Fibroblast of pulmonary artery (primary cell): ENCODE measurements at regions not wholly inside any gene's neighbourhood (a gene's known extent, or its start where the extent isn't known, plus 50 kb on each side); places are given as distances from the start of the nearest gene placed in this dataset.

Experiments
- DNase-seq: peaks from one replicate; pipeline ENCODE4 v3.0.0-alpha.2; 2010; ENCODE audit warnings: low read depth
- H3K4me3 ChIP-seq: replicated peaks from 2 replicates; pipeline ENCODE4 v1.5.1; 2011; ENCODE audit warnings: low read depth, mild to moderate bottlenecking, control low read depth, low read length, moderate library complexity
- TF ChIP-seq, protein P1 (sequence below): IDR thresholded peaks from 2 replicates; pipeline ENCODE4 v1.5.1; 2011; ENCODE audit warnings: mild to moderate bottlenecking, control low read depth, low read length, inconsistent platforms; ENCODE audit errors: missing control alignments

DNA sequence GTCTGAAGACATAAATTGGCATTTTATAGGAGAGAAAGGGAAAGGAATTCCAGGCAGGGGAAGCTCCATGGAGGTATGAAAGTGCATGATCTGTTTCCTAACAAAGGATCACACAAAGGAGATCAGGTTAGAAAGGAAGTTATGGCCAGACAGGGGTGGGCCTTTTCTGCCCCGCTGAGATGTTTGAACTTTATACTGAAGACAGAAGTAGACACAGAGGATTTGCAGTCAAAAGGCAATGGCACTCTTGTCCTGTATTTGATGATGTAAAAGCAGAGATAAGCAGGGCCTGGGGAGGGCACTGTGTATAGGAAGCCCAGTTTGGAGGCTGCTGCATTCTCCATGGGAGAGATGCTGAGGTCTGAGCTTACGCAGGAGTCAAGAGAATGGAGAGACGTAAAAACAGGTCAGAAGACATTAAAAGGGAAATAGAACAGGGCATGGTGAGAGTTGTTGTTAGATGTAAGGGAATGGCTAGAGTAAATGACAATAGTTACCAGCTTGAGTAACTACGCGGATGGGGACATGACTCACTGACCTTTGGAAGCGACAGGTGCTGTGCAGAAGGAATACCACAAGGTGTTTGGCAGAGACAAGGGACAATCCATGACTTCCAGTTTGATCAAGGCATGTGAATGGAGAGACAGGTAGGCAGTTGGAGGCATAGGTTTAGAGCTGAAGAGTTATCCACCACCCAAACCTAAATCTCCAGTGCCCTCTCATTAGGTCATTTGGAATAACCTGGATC is 190.6 kb upstream of the SASH1 start:
- DNase-seq = no peak
- no peak overlapping the region for H3K4me3 ChIP-seq
- TF ChIP-seq, protein P1, sequence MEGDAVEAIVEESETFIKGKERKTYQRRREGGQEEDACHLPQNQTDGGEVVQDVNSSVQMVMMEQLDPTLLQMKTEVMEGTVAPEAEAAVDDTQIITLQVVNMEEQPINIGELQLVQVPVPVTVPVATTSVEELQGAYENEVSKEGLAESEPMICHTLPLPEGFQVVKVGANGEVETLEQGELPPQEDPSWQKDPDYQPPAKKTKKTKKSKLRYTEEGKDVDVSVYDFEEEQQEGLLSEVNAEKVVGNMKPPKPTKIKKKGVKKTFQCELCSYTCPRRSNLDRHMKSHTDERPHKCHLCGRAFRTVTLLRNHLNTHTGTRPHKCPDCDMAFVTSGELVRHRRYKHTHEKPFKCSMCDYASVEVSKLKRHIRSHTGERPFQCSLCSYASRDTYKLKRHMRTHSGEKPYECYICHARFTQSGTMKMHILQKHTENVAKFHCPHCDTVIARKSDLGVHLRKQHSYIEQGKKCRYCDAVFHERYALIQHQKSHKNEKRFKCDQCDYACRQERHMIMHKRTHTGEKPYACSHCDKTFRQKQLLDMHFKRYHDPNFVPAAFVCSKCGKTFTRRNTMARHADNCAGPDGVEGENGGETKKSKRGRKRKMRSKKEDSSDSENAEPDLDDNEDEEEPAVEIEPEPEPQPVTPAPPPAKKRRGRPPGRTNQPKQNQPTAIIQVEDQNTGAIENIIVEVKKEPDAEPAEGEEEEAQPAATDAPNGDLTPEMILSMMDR = no peak

DNA sequence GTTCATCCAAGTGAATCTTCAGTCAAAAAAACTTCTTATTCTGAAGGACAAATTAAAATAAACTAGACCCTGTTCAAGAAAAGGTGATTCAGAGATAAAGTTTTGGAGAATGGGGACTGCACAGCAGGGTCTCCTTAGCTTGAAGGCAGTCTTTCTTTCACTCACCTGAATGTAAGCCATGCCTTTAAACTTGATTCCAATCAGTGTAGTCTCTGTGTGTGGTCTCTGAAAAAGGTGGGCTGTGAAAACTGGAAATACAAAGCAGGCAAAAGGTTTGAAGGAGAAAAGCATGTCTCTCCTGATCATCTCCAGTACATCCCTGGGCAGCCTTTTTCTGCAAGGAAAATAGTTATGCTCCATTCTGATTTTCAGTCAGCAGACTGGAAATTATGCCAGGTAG is 188.0 kb upstream of the SASH1 start:
- TF ChIP-seq, protein P1 = no peak
- no peak overlapping the region for H3K4me3 ChIP-seq
- DNase-seq = no peak

DNA sequence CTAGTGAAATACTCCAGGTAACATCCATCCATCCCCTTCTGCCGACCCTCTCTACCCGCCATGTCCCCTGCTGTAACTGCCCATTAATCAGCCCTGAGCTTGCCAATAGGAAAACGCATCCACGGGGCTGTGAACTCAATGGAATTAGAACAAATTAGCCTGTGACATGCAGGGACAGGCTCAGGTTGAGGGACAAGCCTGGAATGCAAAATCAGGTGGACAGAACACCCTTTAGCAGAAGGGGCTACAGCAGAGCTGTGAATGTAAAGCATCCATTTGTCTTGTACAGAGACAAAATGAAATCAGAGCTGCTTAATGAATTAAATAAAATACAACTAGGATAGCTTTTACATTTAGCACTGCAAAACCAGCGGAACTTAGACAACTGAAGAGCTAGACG is 187.3 kb upstream of the SASH1 start:
- no peak overlapping the region for H3K4me3 ChIP-seq
- TF ChIP-seq, protein P1 = no peak
- DNase-seq = no peak

DNA sequence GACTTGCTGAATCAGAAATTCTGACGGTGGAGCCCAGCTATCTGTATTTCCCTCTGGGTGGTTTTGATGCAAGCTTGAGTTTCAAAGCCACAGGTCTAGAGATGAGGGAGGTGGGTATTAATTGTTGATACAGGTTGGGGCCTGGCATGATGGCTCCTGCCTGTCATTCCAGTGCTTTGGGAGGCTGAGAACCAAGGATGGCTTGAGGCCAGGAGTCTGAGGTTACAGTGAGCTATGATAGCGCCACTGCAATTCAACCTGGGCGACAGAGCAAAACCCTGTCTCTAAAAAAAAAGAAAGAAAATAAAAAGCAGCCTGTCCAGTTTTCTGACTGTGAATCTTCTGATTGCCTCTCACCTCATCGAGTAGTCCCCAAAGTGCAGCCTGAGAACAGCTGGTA is 184.8 kb upstream of the SASH1 start:
- TF ChIP-seq, protein P1 = no peak
- H3K4me3 ChIP-seq = no peak overlapping the region
- no peak for DNase-seq

DNA sequence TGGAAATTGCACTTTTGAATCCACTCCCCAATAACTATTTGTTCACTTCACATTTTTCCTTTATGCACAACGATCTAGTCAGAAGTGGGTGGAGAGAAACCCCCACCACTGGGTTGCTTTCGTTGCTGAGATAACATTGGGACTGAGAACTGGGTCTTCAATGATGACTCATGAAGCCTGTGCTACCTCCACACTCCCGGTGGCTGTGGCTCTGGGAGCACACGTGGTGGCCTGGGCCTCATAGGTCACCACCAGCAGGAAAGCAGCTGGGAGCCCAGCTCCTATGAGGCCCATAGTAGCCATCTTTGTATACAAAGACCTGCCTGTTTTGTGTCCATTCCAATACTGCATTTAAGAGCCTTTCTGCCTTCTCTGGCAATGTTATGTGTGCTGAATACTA is 178.0 kb upstream of the SASH1 start:
- TF ChIP-seq, protein P1 = no peak
- no peak for DNase-seq
- H3K4me3 ChIP-seq = no peak overlapping the region

DNA sequence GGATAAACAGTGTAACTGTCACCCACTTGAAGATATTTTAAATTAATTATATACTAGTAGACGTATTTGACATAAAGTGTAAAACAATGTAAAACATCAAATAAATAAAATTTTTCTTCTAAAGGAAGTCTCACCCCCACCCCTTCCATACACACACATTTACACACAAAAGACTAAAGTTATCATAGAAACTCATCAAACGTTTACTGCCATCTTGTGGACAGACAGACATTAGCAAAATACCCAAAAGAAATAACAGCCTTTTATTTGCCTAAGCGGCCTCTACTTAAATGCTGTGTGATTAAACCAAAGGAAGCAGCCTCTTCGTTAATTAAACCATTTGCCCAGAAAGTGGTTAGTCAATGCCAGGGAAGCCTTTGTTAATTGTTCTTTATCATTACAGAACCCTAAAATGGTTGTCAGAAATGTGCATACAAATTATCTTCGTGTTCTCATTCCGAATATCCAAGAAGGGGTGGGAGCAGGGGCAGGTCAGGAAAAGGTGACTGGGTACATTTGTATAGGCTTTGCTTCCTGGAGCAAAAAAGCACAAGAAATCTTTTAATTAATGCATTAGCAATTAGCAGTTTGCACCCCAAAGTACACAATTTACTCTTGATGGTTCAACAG is 176.2 kb upstream of the SASH1 start:
- peak; percentile 81 for DNase-seq
- TF ChIP-seq, protein P1 = peak; percentile 70
- H3K4me3 ChIP-seq = no peak overlapping the region

DNA sequence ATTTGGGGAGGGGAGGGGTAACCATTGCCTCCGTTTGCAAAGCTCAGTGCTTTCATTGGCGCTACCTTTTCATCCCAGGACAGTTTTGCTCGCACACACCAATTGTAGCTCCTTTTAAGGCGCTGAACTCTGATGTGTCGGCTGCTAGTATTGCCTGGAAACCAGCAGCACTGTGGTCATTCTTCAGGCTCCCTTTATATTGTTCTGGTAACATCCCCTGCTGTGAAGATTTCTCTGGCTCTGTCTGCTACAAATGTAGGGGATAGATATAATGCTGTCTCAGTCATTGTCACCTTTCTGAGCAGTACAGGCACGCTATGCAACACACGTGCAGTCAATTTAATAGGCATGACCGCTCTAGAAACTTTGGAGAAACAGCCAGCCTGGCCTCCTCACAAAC is 172.9 kb upstream of the SASH1 start:
- TF ChIP-seq, protein P1 = no peak
- no peak overlapping the region for H3K4me3 ChIP-seq
- DNase-seq = no peak
